H1 (cell line): ENCODE measurements at regions not wholly inside any gene's neighbourhood (a gene's known extent, or its start where the extent isn't known, plus 50 kb on each side); places are given as distances from the start of the nearest gene placed in this dataset.

Experiments used
- CTCF ChIA-PET: fragments of 300-600 bp; sonication (Branson Sonifier 250); formaldehyde crosslinking; loops from one replicate; lab custom pipeline; 2021; ENCODE audit not compliant: partially characterized antibody; lab: Charles Lee
- POLR2A ChIA-PET: fragments of 300-600 bp; sonication (Branson Sonifier 250); formaldehyde crosslinking; loops from one replicate; lab custom pipeline; 2021; ENCODE audit warnings: inconsistent platforms; ENCODE audit not compliant: partially characterized antibody; lab: Charles Lee
- DNase-seq, 2 experiments: peaks; one replicate each; pipeline versions ENCODE4 v3.0.0 to v3.0.0-alpha.2; 2010 to 2022; ENCODE audit warnings: low spot score in 2 of 2, low read depth in 1 of 2, mixed read lengths in 1 of 2
- FAIRE-seq: peaks from 2 replicates; lab custom pipeline; 2011; peaks lifted over from hg19 to GRCh38; lab: Jason Lieb, UNC
- H2AFZ ChIP-seq: 2 replicates; pipeline ENCODE4 v1.8.1; 2012; ENCODE audit warnings: low read length, inconsistent platforms
- H2AK5ac ChIP-seq: 2 replicates; pipeline ENCODE4 v1.6.1; 2013; ENCODE audit warnings: low read depth, low read length
- H2BK120ac ChIP-seq: replicated peaks from 2 replicates; pipeline ENCODE3; 2013; ENCODE audit warnings: low read depth, low read length, inconsistent platforms
- H2BK12ac ChIP-seq: 2 replicates; pipeline ENCODE4 v1.6.1; 2013; ENCODE audit warnings: low read depth, low read length
- H2BK15ac ChIP-seq: 2 replicates; pipeline ENCODE4 v1.6.1; 2013; ENCODE audit warnings: low read length
- H2BK20ac ChIP-seq: 2 replicates; pipeline ENCODE4 v1.6.1; 2013; ENCODE audit warnings: low read length
- H2BK5ac ChIP-seq: 2 replicates; pipeline ENCODE4 v1.6.1; 2013; ENCODE audit warnings: low read depth, low read length
- H3K14ac ChIP-seq: 2 replicates; pipeline ENCODE4 v1.6.1; 2013; ENCODE audit warnings: inconsistent platforms; ENCODE audit not compliant: insufficient read length
- H3K18ac ChIP-seq: 2 replicates; pipeline ENCODE4 v1.6.1; 2013; ENCODE audit warnings: low read length; ENCODE audit errors: extremely low read depth
- H3K23ac ChIP-seq: 2 replicates; pipeline ENCODE4 v1.6.1; 2013; ENCODE audit warnings: inconsistent platforms; ENCODE audit not compliant: insufficient read length
- H3K23me2 ChIP-seq: 2 replicates; pipeline ENCODE4 v1.6.1; 2013; ENCODE audit warnings: low read depth, low read length
- H3K27ac ChIP-seq: 2 replicates; pipeline ENCODE4 v1.6.1; 2011; ENCODE audit warnings: low read depth, low read length, inconsistent platforms
- H3K27me3 ChIP-seq, 4 experiments: replicated peaks in 1 of 4; 1 replicate in 1 of 4; 2 replicates in 3 of 4; pipeline versions ENCODE4 v1.6.1 to v1.8.1; 2011 to 2013; ENCODE audit warnings: low read length in 3 of 4, mild to moderate bottlenecking in 3 of 4, inconsistent platforms in 2 of 4, mixed read lengths in 2 of 4, moderate library complexity in 1 of 4; ENCODE audit not compliant: control insufficient read depth in 3 of 4, insufficient read depth in 3 of 4; ENCODE audit errors: extremely low read depth in 1 of 4
- H3K36me3 ChIP-seq, 4 experiments: 2 replicates each; pipeline versions ENCODE4 v1.6.1 to v1.8.1; 2011 to 2013; ENCODE audit warnings: mild to moderate bottlenecking in 4 of 4, low read length in 3 of 4, moderate library complexity in 2 of 4, control low read depth in 1 of 4, inconsistent platforms in 1 of 4; ENCODE audit not compliant: insufficient read depth in 4 of 4, control insufficient read depth in 2 of 4
- H3K4ac ChIP-seq: replicated peaks from 2 replicates; pipeline ENCODE3; 2013; ENCODE audit warnings: low read length, low read depth, mixed read lengths, inconsistent platforms; ENCODE audit not compliant: insufficient read length
- H3K4me1 ChIP-seq, 4 experiments: replicated peaks in 1 of 4; 1 replicate in 1 of 4; 2 replicates in 3 of 4; pipeline versions ENCODE4 v1.6.1 to v1.8.1; 2011 to 2013; ENCODE audit warnings: low read length in 3 of 4, inconsistent platforms in 2 of 4, mixed read lengths in 1 of 4; ENCODE audit not compliant: insufficient read depth in 4 of 4, control insufficient read depth in 3 of 4
- H3K4me2 ChIP-seq, 2 experiments: 2 replicates each; pipeline versions ENCODE4 v1.6.1 to v1.8.1; 2011 to 2013; ENCODE audit warnings: low read depth in 2 of 2, low read length in 2 of 2, control low read depth in 1 of 2, inconsistent platforms in 1 of 2, mild to moderate bottlenecking in 1 of 2; ENCODE audit not compliant: insufficient read depth in 1 of 2
- H3K4me3 ChIP-seq, 4 experiments: fragments of 200-600, 300-600 bp in 1 of 4; sonication (generic), shearing (Covaris generic), sonication (Bioruptor Twin) in 1 of 4; 2 replicates each; pipeline versions ENCODE4 v1.5.1 to v1.8.1; 2011 to 2016; ENCODE audit warnings: low read length in 4 of 4, low read depth in 3 of 4, control low read depth in 2 of 4, inconsistent platforms in 2 of 4, mild to moderate bottlenecking in 2 of 4, mixed read lengths in 1 of 4, moderate library complexity in 1 of 4; ENCODE audit not compliant: insufficient read depth in 2 of 4; ENCODE audit errors: extremely low read depth in 1 of 4
- H3K56ac ChIP-seq: replicated peaks from 2 replicates; pipeline ENCODE3; 2013; ENCODE audit warnings: low read depth, mild to moderate bottlenecking, mixed read lengths, low read length, inconsistent platforms; ENCODE audit not compliant: insufficient read length
- H3K79me1 ChIP-seq: 2 replicates; pipeline ENCODE4 v1.6.1; 2013; ENCODE audit warnings: low read depth, low read length, control low read depth
- H3K79me2 ChIP-seq, 2 experiments: 2 replicates each; pipeline versions ENCODE4 v1.6.1 to v1.8.1; 2012 to 2013; ENCODE audit warnings: low read length in 2 of 2, mild to moderate bottlenecking in 2 of 2, inconsistent platforms in 1 of 2; ENCODE audit not compliant: insufficient read depth in 2 of 2, control insufficient read depth in 1 of 2
- H3K9ac ChIP-seq, 4 experiments: replicated peaks in 1 of 4; 1 replicate in 1 of 4; 2 replicates in 3 of 4; pipeline versions ENCODE4 v1.6.1 to v1.8.1; 2011 to 2013; ENCODE audit warnings: low read depth in 3 of 4, low read length in 3 of 4, control low read depth in 2 of 4, mild to moderate bottlenecking in 2 of 4, moderate library complexity in 2 of 4, inconsistent platforms in 1 of 4; ENCODE audit errors: extremely low read depth in 1 of 4
- H3K9me3 ChIP-seq, 2 experiments: 2 replicates each; pipeline versions ENCODE4 v1.6.1 to v1.8.1; 2012 to 2013; ENCODE audit warnings: mild to moderate bottlenecking in 2 of 2, moderate library complexity in 2 of 2, control low read depth in 1 of 2, inconsistent platforms in 1 of 2, low read depth in 1 of 2, low read length in 1 of 2, mixed read lengths in 1 of 2; ENCODE audit not compliant: insufficient read depth in 2 of 2
- H4K20me1 ChIP-seq, 2 experiments: replicated peaks in 1 of 2; 2 replicates each; pipeline versions ENCODE3 to v1.8.1; 2011 to 2013; ENCODE audit warnings: inconsistent platforms in 2 of 2, low read length in 2 of 2, mild to moderate bottlenecking in 1 of 2; ENCODE audit not compliant: insufficient read depth in 2 of 2, control insufficient read depth in 1 of 2
- H4K5ac ChIP-seq: 2 replicates; pipeline ENCODE4 v1.6.1; 2013; ENCODE audit warnings: low read length, low read depth, mixed read lengths, inconsistent platforms; ENCODE audit not compliant: insufficient read length
- H4K8ac ChIP-seq: 2 replicates; pipeline ENCODE4 v1.8.0; 2013; ENCODE audit warnings: mild to moderate bottlenecking, moderate library complexity, low read length, inconsistent platforms; ENCODE audit not compliant: insufficient read depth; ENCODE audit errors: extremely low read depth
- H4K91ac ChIP-seq: replicated peaks from 2 replicates; pipeline ENCODE3; 2013; ENCODE audit warnings: low read length, mixed read lengths, inconsistent platforms; ENCODE audit not compliant: insufficient read length
- CBX8 ChIP-seq: fragments of 300-800, 300-1000 bp; sonication (generic); IDR thresholded peaks from 2 replicates; pipeline ENCODE4 v1.7.1; 2016; ENCODE audit warnings: low read depth, low read length, borderline replicate concordance
- EP300 ChIP-seq, 2 experiments: IDR thresholded peaks; 1 replicate in 1 of 2; 2 replicates in 1 of 2; pipeline ENCODE4 v1.6.1; 2011 to 2012; ENCODE audit warnings: low read depth in 2 of 2, low read length in 2 of 2, mild to moderate bottlenecking in 2 of 2, borderline replicate concordance in 1 of 2, inconsistent platforms in 1 of 2, moderate library complexity in 1 of 2
- JUND ChIP-seq: IDR thresholded peaks from 2 replicates; pipeline ENCODE4 v1.6.1; 2011; ENCODE audit warnings: mild to moderate bottlenecking, improper control_type of control experiment, low read length
- RAD21 ChIP-seq, 2 experiments: IDR thresholded peaks in 1 of 2; conservative IDR thresholded peaks in 1 of 2; 2 replicates each; pipeline ENCODE4 v1.6.1; 2011; ENCODE audit warnings: low read depth in 2 of 2, low read length in 2 of 2, improper control_type of control experiment in 1 of 2, inconsistent platforms in 1 of 2, mild to moderate bottlenecking in 1 of 2, moderate library complexity in 1 of 2
- RFX5 ChIP-seq: IDR thresholded peaks from 2 replicates; pipeline ENCODE4 v1.6.1; 2011; ENCODE audit warnings: low read depth, low read length, improper control_type of control experiment, borderline replicate concordance
- TAF7 ChIP-seq: optimal IDR thresholded peaks from 2 replicates; pipeline ENCODE3; 2011; ENCODE audit warnings: low read depth, mild to moderate bottlenecking, inconsistent platforms, low read length, moderate library complexity, borderline replicate concordance
- USF2 ChIP-seq: IDR thresholded peaks from 2 replicates; pipeline ENCODE4 v1.6.1; 2011; ENCODE audit warnings: low read length, improper control_type of control experiment
- ZNF274 ChIP-seq: IDR thresholded peaks from 2 replicates; pipeline ENCODE4 v1.7.0; 2012; ENCODE audit warnings: low read length, borderline replicate concordance; ENCODE audit errors: extremely low read depth
- WGBS, 2 experiments: shearing (Covaris generic) in 1 of 2; methylation state at CpG; one replicate each; pipeline versions ENCODE4 v1.1.6 to v1.1.7; 2013 to 2015; ENCODE audit warnings: low lambda C conversion rate in 2 of 2, mixed read lengths in 2 of 2, inconsistent platforms in 1 of 2, low coverage in 1 of 2, missing lambda C conversion rate in 1 of 2; ENCODE audit not compliant: insufficient replicate concordance in 2 of 2, insufficient coverage in 1 of 2, insufficient read length in 1 of 2; ENCODE audit errors: extremely low coverage in 1 of 2, missing lambda C conversion rate in 1 of 2; 5-methylcytosine and 5-hydroxymethylcytosine counted together

- H3K23me2 ChIP-seq, result no peaks in the 10 kb centered on the region
- H2BK20ac ChIP-seq, result no peak overlapping the region
- H3K4me2 ChIP-seq, result no peak overlapping the region
- H3K4ac ChIP-seq, result no peak overlapping the region
- ChIA-PET CTCF (no interaction called here), POLR2A (no interaction called here)
- no peak overlapping the region for H4K91ac ChIP-seq
- peak overlapping the region; percentile 49; the same call in 1 of the 2 replicates for H2AFZ ChIP-seq
- H2BK5ac ChIP-seq, result no peak overlapping the region
- H3K18ac ChIP-seq, result no peak overlapping the region
- no peaks in the 10 kb centered on the region for H3K27me3 ChIP-seq
- H2BK12ac ChIP-seq, result no peak overlapping the region
- H3K23ac ChIP-seq, result no peak overlapping the region
- no peak for DNase-seq
- no peak for FAIRE-seq
- 86% methylated on average over 4 of the region's 4 CpGs; no CpG with 5 or more reads in 1 of the 2 experiments for WGBS, 2 experiments
- H3K36me3 ChIP-seq, result no peaks in the 10 kb centered on the region
- no peak overlapping the region for H2BK15ac ChIP-seq
- no peaks in the 10 kb centered on the region for H3K4me1 ChIP-seq
- H2BK120ac ChIP-seq, result no peak overlapping the region
- H4K5ac ChIP-seq, result no peak overlapping the region
- no peak overlapping the region for H3K27ac ChIP-seq
- H3K9ac ChIP-seq, result no peak overlapping the region
- no peaks in the 10 kb centered on the region for H3K79me2 ChIP-seq
- H4K20me1 ChIP-seq, result no peaks in the 10 kb centered on the region
- no peaks in the 10 kb centered on the region for H3K9me3 ChIP-seq
- no peak overlapping the region for H3K14ac ChIP-seq
- no peak overlapping the region for H3K4me3 ChIP-seq
- H4K8ac ChIP-seq, result no peak overlapping the region
- no peak overlapping the region for H2AK5ac ChIP-seq
- no peaks in the 10 kb centered on the region for H3K79me1 ChIP-seq
- H3K56ac ChIP-seq, result no peak overlapping the region
- TF ChIP-seq TAF7 (no peak), USF2 (no peak), CBX8 (no peak), EP300 (IDR thresholded peaks at IDR 0.05; ENCODE audit: borderline replicate concordance in 1 of 2, low read depth in 2 of 2, low read length in 2 of 2) (no peak), RAD21 (IDR thresholded peaks at IDR 0.05 in 1 of 2, conservative IDR thresholded peaks at IDR 0.05 in 1 of 2; ENCODE audit: low read depth in 2 of 2, low read length in 2 of 2) (no peak), ZNF274 (no peak), RFX5 (no peak), JUND (no peak)
Observed at GRCh38 chr3:78050276-78051065, 1010.6 kb downstream of the ROBO2 start.
